A673 (cell line): ENCODE measurements at regions not wholly inside any gene's neighbourhood (a gene's known extent, or its start where the extent isn't known, plus 50 kb on each side); places are given as distances from the start of the nearest gene placed in this dataset.

ENCODE experiments used
- EZH2 ChIP-seq: fragments of 200-600 bp; sonication (generic); IDR thresholded peaks from 2 replicates; pipeline ENCODE4 v1.6.1; 2017; ENCODE audit warnings: borderline replicate concordance, low read depth, mild to moderate bottlenecking, mixed read lengths, antibody characterized with exemption, low read length; ENCODE audit not compliant: poor library complexity, severe bottlenecking
- TF ChIP-seq, protein P1 (sequence below): fragments of 300-800, 200-600 bp; sonication (generic); conservative IDR thresholded peaks from 2 replicates; pipeline ENCODE4 v1.5.1; 2017; ENCODE audit warnings: low read depth, mild to moderate bottlenecking, antibody characterized with exemption, low read length, moderate library complexity, mixed read lengths

DNA sequence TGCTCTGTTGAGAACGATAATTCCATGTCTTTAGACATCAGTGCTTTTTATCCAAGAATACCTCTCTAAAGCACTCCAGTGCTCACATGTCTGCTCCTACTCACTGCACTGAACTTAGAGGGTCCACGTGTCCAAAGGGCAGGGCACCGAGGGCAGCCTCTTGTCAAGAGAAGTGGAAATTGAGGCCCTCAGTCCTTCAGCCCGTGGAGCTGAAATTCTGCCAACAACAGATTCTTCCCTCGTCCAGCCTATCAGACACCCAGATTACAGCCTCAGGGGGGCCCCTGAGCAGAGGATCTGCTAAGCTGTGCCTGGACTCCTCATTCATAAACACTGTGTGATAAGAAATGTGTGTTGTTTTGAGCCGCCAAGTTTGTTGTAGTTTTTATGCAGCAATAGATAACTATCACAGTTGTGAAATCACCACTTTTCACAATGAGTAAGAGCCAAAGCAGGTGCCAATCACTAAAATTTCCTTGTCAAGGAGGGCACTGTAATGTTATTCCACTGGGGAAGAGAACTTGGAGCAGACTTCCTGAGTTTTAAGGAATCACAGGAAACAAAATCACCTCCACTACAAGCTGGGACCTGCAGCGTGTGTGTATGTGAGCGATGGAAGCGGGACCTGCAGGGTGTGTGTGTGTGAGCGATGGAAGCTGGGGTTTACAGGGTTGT lies 58.8 kb upstream of the IGFBPL1 start:
- TF ChIP-seq, protein P1, sequence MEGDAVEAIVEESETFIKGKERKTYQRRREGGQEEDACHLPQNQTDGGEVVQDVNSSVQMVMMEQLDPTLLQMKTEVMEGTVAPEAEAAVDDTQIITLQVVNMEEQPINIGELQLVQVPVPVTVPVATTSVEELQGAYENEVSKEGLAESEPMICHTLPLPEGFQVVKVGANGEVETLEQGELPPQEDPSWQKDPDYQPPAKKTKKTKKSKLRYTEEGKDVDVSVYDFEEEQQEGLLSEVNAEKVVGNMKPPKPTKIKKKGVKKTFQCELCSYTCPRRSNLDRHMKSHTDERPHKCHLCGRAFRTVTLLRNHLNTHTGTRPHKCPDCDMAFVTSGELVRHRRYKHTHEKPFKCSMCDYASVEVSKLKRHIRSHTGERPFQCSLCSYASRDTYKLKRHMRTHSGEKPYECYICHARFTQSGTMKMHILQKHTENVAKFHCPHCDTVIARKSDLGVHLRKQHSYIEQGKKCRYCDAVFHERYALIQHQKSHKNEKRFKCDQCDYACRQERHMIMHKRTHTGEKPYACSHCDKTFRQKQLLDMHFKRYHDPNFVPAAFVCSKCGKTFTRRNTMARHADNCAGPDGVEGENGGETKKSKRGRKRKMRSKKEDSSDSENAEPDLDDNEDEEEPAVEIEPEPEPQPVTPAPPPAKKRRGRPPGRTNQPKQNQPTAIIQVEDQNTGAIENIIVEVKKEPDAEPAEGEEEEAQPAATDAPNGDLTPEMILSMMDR = no peak
- no peak for TF ChIP-seq EZH2
